Pons (tissue), 1 donor: ENCODE measurements at regions not wholly inside any gene's neighbourhood (a gene's known extent, or its start where the extent isn't known, plus 50 kb on each side); places are given as distances from the start of the nearest gene placed in this dataset.

Source experiments
- DNase-seq: peaks from one replicate; pipeline ENCODE4 v3.0.0-alpha.2; 2016; ENCODE audit warnings: low spot score

GRCh38 chr2:156087875-156088274, 244.6 kb downstream of the NR4A2 start:
- DNase-seq, result no peak

- no peak for DNase-seq
Measured at GRCh38 chr2:156083763-156084493, 248.6 kb downstream of the NR4A2 start.

GRCh38 chr2:156079845-156080244, 252.7 kb downstream of the NR4A2 start:
- DNase-seq, result no peak

- no peak for DNase-seq
Measured at GRCh38 chr2:156077041-156077742, 255.3 kb downstream of the NR4A2 start.

GRCh38 chr2:156065912-156066311, 266.6 kb downstream of the NR4A2 start:
- no peak for DNase-seq

GRCh38 chr2:156064540-156064939, 268.0 kb downstream of the NR4A2 start:
- no peak for DNase-seq

- no peak for DNase-seq
Measured at GRCh38 chr2:156057647-156058046, 274.9 kb downstream of the NR4A2 start.

- DNase-seq, result no peak
Measured at GRCh38 chr2:156054983-156055382, 277.5 kb downstream of the NR4A2 start.

GRCh38 chr2:156046900-156047299, 285.6 kb downstream of the NR4A2 start:
- DNase-seq, result no peak

- no peak for DNase-seq
Measured at GRCh38 chr2:156042895-156043294, 289.6 kb downstream of the NR4A2 start.

- DNase-seq, result no peak
Measured at GRCh38 chr2:156038021-156038420, 294.5 kb downstream of the NR4A2 start.

GRCh38 chr2:156037482-156037881, 295.0 kb downstream of the NR4A2 start:
- DNase-seq, result no peak

GRCh38 chr2:156031121-156031520, 301.4 kb downstream of the NR4A2 start:
- DNase-seq, result no peak

- peak; percentile 6 for DNase-seq
Measured at GRCh38 chr2:156023229-156023869, 309.2 kb downstream of the NR4A2 start.

- DNase-seq, result no peak
Measured at GRCh38 chr2:156021146-156022040, 311.1 kb downstream of the NR4A2 start.

- DNase-seq, result no peak
Measured at GRCh38 chr2:156019341-156019740, 313.2 kb downstream of the NR4A2 start.

GRCh38 chr2:156017341-156017885, 315.1 kb downstream of the NR4A2 start:
- DNase-seq, result no peak

GRCh38 chr2:156009293-156009692, 323.2 kb downstream of the NR4A2 start:
- DNase-seq, result no peak

GRCh38 chr2:156006721-156007618, 325.6 kb downstream of the NR4A2 start:
- DNase-seq, result no peak

GRCh38 chr2:156005999-156006712, 326.4 kb downstream of the NR4A2 start:
- no peak for DNase-seq
